RPMI8226 (cell line): ENCODE measurements at regions not wholly inside any gene's neighbourhood (a gene's known extent, or its start where the extent isn't known, plus 50 kb on each side); places are given as distances from the start of the nearest gene placed in this dataset.

ENCODE experiments used
- DNase-seq: peaks from one replicate; pipeline ENCODE4 v3.0.0-alpha.2; 2015

DNA sequence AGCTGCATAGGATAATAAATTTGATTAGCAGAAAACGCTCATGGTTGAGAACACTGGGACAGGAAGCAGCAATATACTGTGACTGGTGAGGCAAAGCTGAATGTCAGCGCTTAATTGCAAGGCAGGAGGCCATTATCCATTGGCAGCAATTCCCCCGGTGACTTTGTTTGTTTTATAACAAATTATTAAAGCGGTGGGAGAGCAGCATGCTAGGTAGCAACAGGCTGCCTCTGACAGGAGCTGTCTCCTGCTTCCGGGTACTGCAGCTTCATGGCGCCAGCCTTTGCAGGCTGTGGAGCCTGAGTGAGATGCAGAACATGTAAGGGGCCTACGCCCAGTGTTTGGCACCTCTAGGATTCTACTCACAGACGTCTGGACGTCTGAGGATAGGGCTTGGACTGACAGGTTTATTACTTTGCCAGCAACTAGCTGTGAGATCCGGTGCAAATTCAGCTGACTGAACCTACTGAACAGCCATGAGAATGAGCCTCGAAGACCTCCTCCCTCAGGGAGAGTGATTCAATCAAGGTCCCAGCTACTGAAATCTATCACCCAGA lies 82.1 kb upstream of the SSTR1 start:
- no peak for DNase-seq

GRCh38 chr14:38127356-38127755 lies 80.3 kb upstream of the SSTR1 start:
- DNase-seq = peak; percentile 12

GRCh38 chr14:38127784-38128183 lies 79.9 kb upstream of the SSTR1 start:
- DNase-seq = no peak

DNA sequence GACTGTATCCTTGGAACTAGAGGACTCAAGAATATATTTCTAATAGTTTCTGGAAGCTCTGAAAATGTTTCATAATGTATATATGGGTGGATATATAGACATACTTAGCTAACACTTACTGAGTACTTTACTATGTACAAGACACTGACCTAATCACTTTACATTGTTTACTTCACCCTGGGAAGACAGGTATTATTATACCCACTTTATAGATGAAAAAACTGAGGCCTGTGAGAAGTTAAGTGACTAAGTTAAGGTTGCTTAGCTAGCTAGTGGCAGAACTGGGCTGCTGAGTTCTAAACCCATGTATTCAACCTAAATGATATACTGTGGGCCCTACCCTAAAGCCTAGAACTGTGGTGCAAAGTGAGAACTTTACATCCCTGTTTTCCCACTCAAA lies 79.1 kb upstream of the SSTR1 start:
- DNase-seq = no peak

DNA sequence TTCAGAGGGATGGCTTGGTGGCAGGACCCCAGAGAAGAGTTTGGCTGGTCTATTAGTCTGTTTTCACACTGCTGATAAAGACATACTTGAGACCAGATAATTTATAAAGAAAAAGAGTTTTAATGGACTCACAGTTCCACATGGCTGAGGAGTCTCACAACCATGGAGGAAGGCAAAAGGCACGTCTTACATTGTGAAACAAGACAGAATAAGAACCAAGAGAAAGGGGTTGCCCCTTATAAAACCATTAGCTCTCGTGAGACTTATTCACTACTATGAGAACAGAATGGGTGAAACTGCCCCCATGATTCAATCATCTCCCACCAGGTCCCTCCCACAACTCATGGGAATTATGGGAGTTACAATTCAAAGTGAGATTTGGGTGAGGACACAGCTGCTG lies 78.5 kb upstream of the SSTR1 start:
- no peak for DNase-seq

DNA sequence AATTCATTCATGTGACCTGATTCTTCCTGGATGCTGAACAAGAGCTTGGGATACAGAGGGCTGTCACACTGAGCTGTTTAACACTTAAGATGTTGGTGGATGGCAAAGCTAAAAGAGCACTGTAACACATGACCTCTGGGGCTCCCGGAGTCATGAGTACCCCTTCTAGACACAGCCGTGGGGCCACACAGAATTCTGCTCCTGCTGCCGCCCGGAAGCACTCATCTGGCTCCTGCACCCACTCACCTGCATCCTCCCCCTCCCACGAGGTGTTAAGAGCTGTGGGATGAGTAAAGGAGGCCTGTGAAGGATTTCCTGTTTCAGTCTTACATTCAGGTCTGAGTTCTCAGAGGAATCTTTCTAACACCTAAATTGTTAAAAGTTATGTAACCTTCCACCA lies 78.0 kb upstream of the SSTR1 start:
- DNase-seq = no peak

DNA sequence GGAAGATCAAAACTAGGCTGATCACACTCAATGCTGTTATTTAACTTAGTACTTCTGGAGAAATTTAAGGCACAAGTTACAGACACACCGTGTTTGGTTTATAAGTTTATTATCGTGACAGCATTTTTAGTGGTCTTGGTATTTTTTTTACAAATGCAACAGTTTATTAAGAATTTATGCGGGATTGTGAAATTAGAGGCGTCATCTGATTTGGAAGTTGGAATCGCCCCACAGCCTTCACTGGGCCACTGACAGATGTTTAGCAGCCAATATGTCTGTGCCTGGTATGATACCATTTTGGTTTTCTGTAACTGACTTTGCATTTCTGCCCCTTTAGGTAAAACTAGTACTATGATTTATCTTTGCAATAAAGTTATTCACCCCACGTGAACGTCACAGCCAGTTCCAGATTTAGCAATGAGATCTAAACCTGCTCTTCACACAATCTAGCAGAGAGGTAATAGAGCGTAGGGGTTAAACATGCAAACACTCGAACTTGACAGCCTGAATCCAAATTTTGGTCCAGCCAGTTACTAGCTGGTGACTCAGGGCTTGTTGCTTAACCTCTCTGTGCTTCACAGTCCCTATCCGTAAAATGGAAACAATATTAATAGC lies 73.2 kb upstream of the SSTR1 start:
- no peak for DNase-seq

GRCh38 chr14:38135106-38135867 lies 72.4 kb upstream of the SSTR1 start:
- DNase-seq = no peak

GRCh38 chr14:38137005-38137404 lies 70.7 kb upstream of the SSTR1 start:
- no peak for DNase-seq

DNA sequence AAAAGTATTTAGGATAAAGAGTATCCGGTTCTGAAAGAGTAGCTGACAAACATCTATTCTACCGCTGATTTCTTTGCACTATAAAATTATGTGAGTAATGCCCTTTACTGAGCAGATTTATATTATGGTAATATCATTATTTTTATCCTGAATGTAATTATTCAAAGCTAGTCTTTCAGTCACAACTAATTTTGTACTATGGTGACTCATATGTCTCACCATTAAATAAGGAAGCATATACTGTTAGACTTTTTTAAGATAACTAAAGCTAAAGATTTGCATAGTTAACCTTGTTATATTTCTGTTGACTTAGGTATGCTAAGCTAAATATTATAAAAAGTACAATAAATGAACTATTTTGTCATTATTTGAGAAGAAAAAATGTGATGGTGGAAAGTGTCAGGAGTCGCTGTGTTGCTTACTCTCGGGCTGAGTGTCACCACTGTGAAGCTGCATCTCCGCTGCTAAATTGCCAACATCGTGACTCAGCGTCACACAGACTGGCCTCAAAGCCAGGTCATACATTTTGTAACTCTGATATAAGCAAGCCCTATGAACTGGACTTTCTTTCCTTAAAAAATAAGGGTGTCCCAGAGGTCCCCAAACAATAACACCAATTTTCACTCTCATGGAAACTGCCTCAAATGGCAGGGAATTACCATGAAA lies 69.1 kb upstream of the SSTR1 start:
- DNase-seq = no peak

DNA sequence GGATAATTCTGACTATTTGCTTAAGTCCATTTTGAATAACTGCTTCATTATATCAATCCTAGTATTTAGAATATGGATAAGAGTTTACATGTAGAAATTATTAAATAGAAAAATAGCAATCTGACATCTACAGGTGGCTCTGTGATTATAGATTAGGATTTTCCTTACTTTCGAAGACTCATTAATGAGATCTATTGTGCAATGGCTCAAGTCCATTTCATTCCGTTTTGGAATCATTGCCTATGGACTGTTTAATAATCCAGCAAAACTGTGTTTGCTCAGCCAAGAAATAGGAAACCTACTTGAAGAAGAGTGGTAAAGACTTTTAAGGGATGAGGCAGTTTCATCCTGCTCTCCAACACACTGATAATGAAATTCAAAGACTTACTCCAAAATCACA lies 67.8 kb upstream of the SSTR1 start:
- no peak for DNase-seq

GRCh38 chr14:38143170-38143569 lies 64.5 kb upstream of the SSTR1 start:
- DNase-seq = no peak

DNA sequence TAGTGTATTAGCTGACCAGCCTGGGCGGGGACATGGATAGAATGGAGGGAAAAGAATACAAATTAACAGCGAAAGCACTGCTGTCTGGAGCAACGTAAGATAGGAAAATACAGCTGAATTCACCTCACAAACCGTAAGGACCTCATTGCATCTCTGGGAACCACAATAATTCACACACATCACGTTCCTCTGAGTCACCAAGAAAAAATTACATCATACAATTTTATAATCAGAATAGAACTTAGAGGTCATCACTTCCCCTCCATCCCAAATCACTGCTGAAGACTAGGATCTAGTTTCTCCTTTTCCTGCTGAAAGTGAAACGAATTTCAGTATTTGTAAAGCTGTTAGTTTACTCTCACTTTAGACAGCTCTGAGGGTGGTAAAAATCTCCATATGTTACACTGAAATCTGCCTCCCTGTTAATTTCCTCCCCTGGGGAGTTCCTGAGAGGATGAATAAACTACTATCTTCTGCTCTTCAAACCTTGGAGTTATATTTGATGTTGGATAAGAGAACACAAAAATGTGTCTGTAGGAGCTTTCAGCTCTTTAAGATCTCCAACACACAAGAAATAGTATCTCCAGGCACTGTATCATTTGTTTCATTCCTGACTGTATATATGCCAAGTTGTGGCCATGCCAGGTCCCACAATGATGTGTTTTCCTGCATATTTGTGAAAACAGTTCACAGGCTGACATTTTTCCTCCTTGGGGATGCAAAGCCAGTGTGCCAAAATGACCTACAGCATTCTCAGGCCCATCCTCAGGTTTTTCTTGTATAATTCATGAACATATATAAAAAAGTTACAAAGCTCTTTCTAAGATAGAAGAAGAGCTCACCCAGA lies 63.8 kb upstream of the SSTR1 start:
- DNase-seq = no peak

DNA sequence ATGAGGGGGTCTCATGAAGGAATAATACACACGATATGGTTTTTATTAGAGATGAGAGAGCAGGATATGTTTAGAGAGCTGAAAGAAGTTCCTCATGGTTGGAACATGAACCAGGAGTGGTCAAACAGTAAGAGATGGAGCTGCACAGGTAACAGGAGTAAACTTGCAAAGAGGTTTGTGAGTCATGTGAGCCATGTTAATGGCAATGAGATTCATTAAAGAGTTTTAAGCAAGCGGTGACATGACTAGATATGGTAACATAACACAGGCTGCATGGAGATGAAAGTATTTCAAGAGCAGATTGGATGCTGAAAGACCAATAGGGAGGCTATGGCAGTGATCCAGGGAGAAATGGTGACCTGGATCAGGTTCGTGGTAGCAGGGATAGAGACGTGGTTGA lies 62.6 kb upstream of the SSTR1 start:
- no peak for DNase-seq

- no peak for DNase-seq
These were observed 57.6 kb upstream of the SSTR1 start for GRCh38 chr14:38150075-38150474.
